ENCODE measurements at regions not wholly inside any gene's neighbourhood (a gene's known extent, or its start where the extent isn't known, plus 50 kb on each side); places are given as distances from the start of the nearest gene placed in this dataset.

GRCh38 chr5:86679949-86680348, 62.2 kb downstream of the COX7C start:
- TF ChIP-seq SMAD4 (CRISPR knock-in tag; IDR thresholded peaks at IDR 0.05) (no peak), MAX (CRISPR knock-in tag; IDR thresholded peaks at IDR 0.05) (no peak), FOXP1 (CRISPR knock-in tag; IDR thresholded peaks at IDR 0.05; ENCODE audit: borderline replicate concordance) (no peak), E2F1 (CRISPR knock-in tag; IDR thresholded peaks at IDR 0.05) (no peak), JUN (CRISPR knock-in tag; IDR thresholded peaks at IDR 0.05) (no peak)
- TF ChIP-seq, protein P1, sequence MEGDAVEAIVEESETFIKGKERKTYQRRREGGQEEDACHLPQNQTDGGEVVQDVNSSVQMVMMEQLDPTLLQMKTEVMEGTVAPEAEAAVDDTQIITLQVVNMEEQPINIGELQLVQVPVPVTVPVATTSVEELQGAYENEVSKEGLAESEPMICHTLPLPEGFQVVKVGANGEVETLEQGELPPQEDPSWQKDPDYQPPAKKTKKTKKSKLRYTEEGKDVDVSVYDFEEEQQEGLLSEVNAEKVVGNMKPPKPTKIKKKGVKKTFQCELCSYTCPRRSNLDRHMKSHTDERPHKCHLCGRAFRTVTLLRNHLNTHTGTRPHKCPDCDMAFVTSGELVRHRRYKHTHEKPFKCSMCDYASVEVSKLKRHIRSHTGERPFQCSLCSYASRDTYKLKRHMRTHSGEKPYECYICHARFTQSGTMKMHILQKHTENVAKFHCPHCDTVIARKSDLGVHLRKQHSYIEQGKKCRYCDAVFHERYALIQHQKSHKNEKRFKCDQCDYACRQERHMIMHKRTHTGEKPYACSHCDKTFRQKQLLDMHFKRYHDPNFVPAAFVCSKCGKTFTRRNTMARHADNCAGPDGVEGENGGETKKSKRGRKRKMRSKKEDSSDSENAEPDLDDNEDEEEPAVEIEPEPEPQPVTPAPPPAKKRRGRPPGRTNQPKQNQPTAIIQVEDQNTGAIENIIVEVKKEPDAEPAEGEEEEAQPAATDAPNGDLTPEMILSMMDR (IDR thresholded peaks at IDR 0.05), result no peak
